GM11168 (cell line): ENCODE measurements at regions not wholly inside any gene's neighbourhood (a gene's known extent, or its start where the extent isn't known, plus 50 kb on each side); places are given as distances from the start of the nearest gene placed in this dataset.

Experiments used
- in situ Hi-C: fragments of 300-500 bp; cut with MboI; formaldehyde crosslinking; loops from one replicate; pipeline ENCODE4 v1.12.0; 2022; ENCODE audit warnings: low sequenced_read_pairs; ENCODE audit not compliant: unreplicated experiment

GRCh38 chr4:176843710-176844109 lies 51.0 kb upstream of the VEGFC start:
- in situ Hi-C loops = no loop called here

GRCh38 chr4:176844448-176844847 lies 51.7 kb upstream of the VEGFC start:
- in situ Hi-C loops = no loop called here

GRCh38 chr4:176845636-176846035 lies 52.9 kb upstream of the VEGFC start:
- in situ Hi-C loops = no loop called here

- in situ Hi-C loops = no loop called here
Measured at GRCh38 chr4:176849076-176849475, 56.4 kb upstream of the VEGFC start.

GRCh38 chr4:176850436-176850835 lies 57.7 kb upstream of the VEGFC start:
- in situ Hi-C loops = no loop called here

GRCh38 chr4:176856421-176856820 lies 63.7 kb upstream of the VEGFC start:
- in situ Hi-C loops = no loop called here

- in situ Hi-C loops = no loop called here
Measured at GRCh38 chr4:176858839-176859238, 66.1 kb upstream of the VEGFC start.

- in situ Hi-C loops = no loop called here
Measured at GRCh38 chr4:176864238-176864637, 71.5 kb upstream of the VEGFC start.

- in situ Hi-C loops = no loop called here
Measured at GRCh38 chr4:176868676-176869075, 76.0 kb upstream of the VEGFC start.

- in situ Hi-C loops = no loop called here
Measured at GRCh38 chr4:176872461-176872860, 79.7 kb upstream of the VEGFC start.

GRCh38 chr4:176874721-176875445 lies 82.2 kb upstream of the VEGFC start:
- in situ Hi-C loops = no loop called here

- in situ Hi-C loops = no loop called here
Measured at GRCh38 chr4:176875446-176875930, 82.8 kb upstream of the VEGFC start.

GRCh38 chr4:176879380-176880116 lies 86.8 kb upstream of the VEGFC start:
- in situ Hi-C loops = no loop called here

- in situ Hi-C loops = no loop called here
Measured at GRCh38 chr4:176882206-176882605, 89.5 kb upstream of the VEGFC start.

GRCh38 chr4:176883108-176883550 lies 90.4 kb upstream of the VEGFC start:
- in situ Hi-C loops = no loop called here

- in situ Hi-C loops = no loop called here
Measured at GRCh38 chr4:176883681-176884418, 91.1 kb upstream of the VEGFC start.

- in situ Hi-C loops = no loop called here
Measured at GRCh38 chr4:176885224-176885623, 92.5 kb upstream of the VEGFC start.

GRCh38 chr4:176886135-176886534 lies 93.4 kb upstream of the VEGFC start:
- in situ Hi-C loops = no loop called here

- in situ Hi-C loops = no loop called here
Measured at GRCh38 chr4:176889776-176890175, 97.1 kb upstream of the VEGFC start.

GRCh38 chr4:176894498-176894897 lies 101.8 kb upstream of the VEGFC start:
- in situ Hi-C loops = no loop called here

GRCh38 chr4:176896211-176896610 lies 103.5 kb upstream of the VEGFC start:
- in situ Hi-C loops = no loop called here
